ENCODE measurements at regions not wholly inside any gene's neighbourhood (a gene's known extent, or its start where the extent isn't known, plus 50 kb on each side); places are given as distances from the start of the nearest gene placed in this dataset.

GRCh38 chr15:69661871-69662644, 209.4 kb downstream of the RPLP1 start:
- no peak for TF ChIP-seq CTCF (conservative IDR thresholded peaks at IDR 0.05; ENCODE audit: low read length)
- TF ChIP-seq EZH2phosphoT487 (IDR thresholded peaks at IDR 0.05; ENCODE audit: borderline replicate concordance), result no peak

Data from Loucy (cell line).